ENCODE measurements at regions not wholly inside any gene's neighbourhood (a gene's known extent, or its start where the extent isn't known, plus 50 kb on each side); places are given as distances from the start of the nearest gene placed in this dataset.

DNA sequence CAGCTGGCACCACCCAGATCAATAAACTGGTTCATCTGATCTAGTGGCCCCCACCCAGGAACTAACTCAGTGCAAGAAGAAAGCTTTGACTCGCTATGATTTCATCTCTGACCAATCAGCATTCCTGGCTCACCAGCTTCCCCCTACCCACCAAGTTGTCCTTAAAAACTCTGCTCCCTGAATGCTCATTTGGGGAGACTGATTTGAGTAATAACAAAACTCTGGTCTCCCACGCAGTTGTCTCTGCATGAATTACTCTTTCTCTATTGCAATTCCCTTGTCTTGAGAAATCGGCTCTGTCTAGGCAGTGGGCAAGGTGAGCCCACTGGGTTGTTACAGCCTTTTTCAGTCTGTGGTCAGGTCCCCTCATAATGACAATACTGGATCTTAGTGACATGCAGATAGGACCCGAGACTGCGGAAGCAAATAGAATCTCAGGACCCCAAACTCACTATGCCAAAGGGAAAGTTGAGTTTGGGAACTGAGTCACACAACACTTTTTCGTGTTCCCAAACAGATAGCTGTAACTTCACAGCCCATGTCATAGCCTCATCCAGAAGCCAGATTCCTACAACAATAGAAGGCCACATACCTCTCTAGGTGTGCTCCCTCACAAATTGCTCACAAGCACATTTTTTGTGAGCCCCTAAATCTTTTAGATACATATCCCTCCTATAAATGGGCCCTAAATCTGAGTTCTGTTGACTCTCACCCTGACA is 175.2 kb upstream of the RAI14 start:
- no peaks in the 10 kb centered on the region for H3K27me3 ChIP-seq (ENCODE audit: insufficient read depth, low read length)
- H3K4me1 ChIP-seq (ENCODE audit: insufficient read depth, low read length): peaks cover 19% of the 10 kb centered on the region
- no peak overlapping the region for H3K9ac ChIP-seq (ENCODE audit: low read depth, low read length)
- H3K4me3 ChIP-seq (ENCODE audit: low read length): no peak overlapping the region
- H3K27ac ChIP-seq (ENCODE audit: low read length): no peak overlapping the region
- H3K36me3 ChIP-seq (ENCODE audit: insufficient read depth, low read depth, low read length): no peaks in the 10 kb centered on the region
- peaks cover 12% of the 10 kb centered on the region for H3K9me3 ChIP-seq (ENCODE audit: insufficient read depth, low read depth, low read length)

DNA sequence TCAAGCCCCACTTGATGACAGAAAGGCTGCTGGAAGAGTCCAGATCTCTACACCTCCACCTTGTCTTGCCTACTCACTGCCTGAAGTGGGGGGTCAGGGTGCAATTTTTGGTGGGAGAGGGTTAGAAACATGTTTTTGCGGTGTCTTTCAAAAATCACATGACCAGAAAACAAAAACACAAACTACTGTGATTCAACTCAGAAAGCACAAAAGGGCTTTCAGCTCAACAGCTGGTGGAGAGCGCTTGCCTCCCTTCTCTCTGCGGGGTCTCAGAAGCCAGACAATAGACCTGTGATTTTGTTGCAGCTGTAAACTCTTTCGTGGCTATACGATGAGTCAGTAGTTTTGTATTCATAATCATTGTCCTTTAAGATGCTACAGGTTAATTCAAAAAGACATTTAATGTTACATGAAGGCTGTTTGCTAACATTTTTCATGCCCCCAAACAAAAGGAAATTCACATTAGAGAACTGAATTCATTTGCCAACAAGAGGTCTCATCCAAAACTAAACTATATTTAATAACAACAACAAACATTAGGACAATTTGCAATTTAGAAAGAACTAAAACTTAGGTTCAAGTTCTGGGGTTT is 172.6 kb upstream of the RAI14 start:
- Histone ChIP-seq H3K9ac (ENCODE audit: low read depth, low read length) (peak overlapping the region; percentile 18; the same call in 1 of the 2 replicates), H3K27ac (ENCODE audit: low read length) (peak overlapping the region; percentile 70), H3K9me3 (ENCODE audit: insufficient read depth, low read depth, low read length) (peaks cover 12% of the 10 kb centered on the region), H3K27me3 (ENCODE audit: insufficient read depth, low read length) (no peaks in the 10 kb centered on the region), H3K4me1 (ENCODE audit: insufficient read depth, low read length) (peaks cover 17% of the 10 kb centered on the region), H3K36me3 (ENCODE audit: insufficient read depth, low read depth, low read length) (no peaks in the 10 kb centered on the region), H3K4me3 (ENCODE audit: low read length) (peak overlapping the region; percentile 7; the same call in 1 of the 2 replicates)

DNA sequence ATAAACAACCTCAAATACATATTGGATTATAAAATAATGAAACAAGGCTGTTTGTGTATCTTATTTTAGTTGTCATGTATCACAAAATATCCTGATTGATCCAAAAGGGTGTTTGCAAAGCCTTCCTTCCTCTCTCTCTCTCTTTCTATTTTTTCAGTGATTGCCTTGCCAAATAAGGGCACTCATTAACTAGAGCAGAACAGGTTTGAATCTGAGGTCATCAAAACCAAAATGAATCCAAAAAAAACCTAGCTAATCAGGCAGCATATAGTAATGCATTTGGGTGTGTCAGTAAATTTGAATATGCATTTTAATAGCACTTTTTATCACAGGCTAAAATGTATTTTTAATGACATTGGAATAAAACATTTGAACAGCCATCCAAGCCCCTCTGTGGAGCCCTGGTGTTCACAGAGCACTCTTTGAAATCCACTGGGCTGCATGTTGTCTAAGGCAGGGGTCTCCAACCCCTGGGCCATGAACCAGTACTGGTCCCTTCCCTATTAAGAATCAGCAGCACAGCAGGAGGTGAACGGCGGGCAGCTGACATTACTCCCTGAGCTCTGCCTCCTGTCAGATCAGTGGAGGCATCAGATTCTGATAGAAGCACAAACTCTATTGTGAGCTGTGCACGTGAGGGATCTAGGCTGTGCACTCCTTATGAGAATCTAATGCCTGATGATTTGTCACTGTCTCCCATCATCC is 171.8 kb upstream of the RAI14 start:
- Histone ChIP-seq H3K9ac (ENCODE audit: low read depth, low read length) (no peak overlapping the region), H3K27me3 (ENCODE audit: insufficient read depth, low read length) (no peaks in the 10 kb centered on the region), H3K36me3 (ENCODE audit: insufficient read depth, low read depth, low read length) (no peaks in the 10 kb centered on the region), H3K4me1 (ENCODE audit: insufficient read depth, low read length) (peaks cover 17% of the 10 kb centered on the region), H3K9me3 (ENCODE audit: insufficient read depth, low read depth, low read length) (peaks cover 12% of the 10 kb centered on the region), H3K27ac (ENCODE audit: low read length) (no peak overlapping the region), H3K4me3 (ENCODE audit: low read length) (no peak overlapping the region)

DNA sequence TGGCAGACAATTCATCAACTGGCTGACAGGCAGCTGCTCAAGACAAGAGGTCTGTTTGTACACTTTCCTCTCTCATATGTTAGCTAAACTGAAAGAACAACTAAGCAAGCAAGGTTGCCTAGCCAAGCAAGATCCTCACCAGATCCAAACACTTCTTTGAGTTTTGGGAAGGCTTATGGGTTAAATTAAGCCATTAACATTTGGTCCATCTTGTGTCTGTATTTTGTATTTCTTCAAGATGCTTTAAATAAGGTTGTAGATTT is 170.4 kb upstream of the RAI14 start:
- Histone ChIP-seq H3K27ac (ENCODE audit: low read length) (no peak overlapping the region), H3K4me3 (ENCODE audit: low read length) (no peak overlapping the region), H3K4me1 (ENCODE audit: insufficient read depth, low read length) (peaks cover 20% of the 10 kb centered on the region), H3K9me3 (ENCODE audit: insufficient read depth, low read depth, low read length) (peaks cover 12% of the 10 kb centered on the region), H3K27me3 (ENCODE audit: insufficient read depth, low read length) (no peaks in the 10 kb centered on the region), H3K9ac (ENCODE audit: low read depth, low read length) (no peak overlapping the region), H3K36me3 (ENCODE audit: insufficient read depth, low read depth, low read length) (no peaks in the 10 kb centered on the region)

DNA sequence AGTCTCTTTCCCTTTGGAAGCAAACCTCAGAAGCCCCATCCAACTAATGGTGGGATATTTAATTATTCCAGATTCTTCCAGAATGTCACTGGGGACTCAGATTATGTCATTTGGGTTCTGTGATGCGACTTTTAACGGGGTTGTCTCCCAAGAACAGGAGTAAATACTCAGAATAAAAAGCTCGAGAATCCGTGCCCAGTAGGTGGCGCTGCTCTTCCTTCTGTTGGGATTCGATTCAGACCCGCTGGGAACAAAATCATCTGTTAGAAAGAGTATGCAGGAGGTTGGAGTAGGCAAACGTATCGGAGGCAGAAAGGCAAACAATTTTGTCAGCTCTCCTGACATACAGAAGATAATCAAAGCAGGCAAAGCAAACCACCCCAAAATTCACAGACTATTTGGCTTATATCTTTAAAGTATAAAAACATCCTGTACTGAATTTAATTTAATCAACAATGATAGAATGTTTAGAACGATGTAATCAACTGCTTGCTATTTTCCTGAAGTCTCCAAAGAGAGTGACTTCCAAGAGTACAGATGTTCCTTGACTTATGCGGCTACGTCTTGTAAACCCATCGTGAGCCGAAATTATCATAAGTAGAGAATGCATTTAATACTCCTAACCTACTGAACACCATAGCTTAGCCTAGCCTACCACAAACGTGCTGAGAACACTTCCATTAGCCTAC is 169.8 kb upstream of the RAI14 start:
- H3K4me1 ChIP-seq (ENCODE audit: insufficient read depth, low read length): peaks cover 25% of the 10 kb centered on the region
- no peak overlapping the region for H3K9ac ChIP-seq (ENCODE audit: low read depth, low read length)
- H3K27me3 ChIP-seq (ENCODE audit: insufficient read depth, low read length): no peaks in the 10 kb centered on the region
- no peaks in the 10 kb centered on the region for H3K36me3 ChIP-seq (ENCODE audit: insufficient read depth, low read depth, low read length)
- peaks cover 12% of the 10 kb centered on the region for H3K9me3 ChIP-seq (ENCODE audit: insufficient read depth, low read depth, low read length)
- H3K27ac ChIP-seq (ENCODE audit: low read length): no peak overlapping the region
- no peak overlapping the region for H3K4me3 ChIP-seq (ENCODE audit: low read length)

DNA sequence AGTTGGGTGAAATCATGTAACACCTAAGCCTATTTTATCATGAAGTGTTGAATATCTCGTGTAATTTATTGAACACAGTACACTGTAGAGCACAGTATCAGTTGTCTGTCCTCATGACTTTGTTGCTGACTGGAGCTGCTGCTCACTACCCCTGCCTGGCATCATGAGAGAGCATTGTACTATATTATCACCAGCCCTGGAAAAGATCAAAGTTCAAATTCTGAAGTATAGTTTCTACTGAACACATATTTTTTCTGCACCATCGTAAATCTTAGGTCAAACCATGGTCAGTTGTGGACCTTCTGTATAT is 169.3 kb upstream of the RAI14 start:
- Histone ChIP-seq H3K27ac (ENCODE audit: low read length) (no peak overlapping the region), H3K27me3 (ENCODE audit: insufficient read depth, low read length) (no peaks in the 10 kb centered on the region), H3K36me3 (ENCODE audit: insufficient read depth, low read depth, low read length) (no peaks in the 10 kb centered on the region), H3K9ac (ENCODE audit: low read depth, low read length) (no peak overlapping the region), H3K4me1 (ENCODE audit: insufficient read depth, low read length) (peaks cover 30% of the 10 kb centered on the region), H3K9me3 (ENCODE audit: insufficient read depth, low read depth, low read length) (peaks cover 11% of the 10 kb centered on the region), H3K4me3 (ENCODE audit: low read length) (no peak overlapping the region)

DNA sequence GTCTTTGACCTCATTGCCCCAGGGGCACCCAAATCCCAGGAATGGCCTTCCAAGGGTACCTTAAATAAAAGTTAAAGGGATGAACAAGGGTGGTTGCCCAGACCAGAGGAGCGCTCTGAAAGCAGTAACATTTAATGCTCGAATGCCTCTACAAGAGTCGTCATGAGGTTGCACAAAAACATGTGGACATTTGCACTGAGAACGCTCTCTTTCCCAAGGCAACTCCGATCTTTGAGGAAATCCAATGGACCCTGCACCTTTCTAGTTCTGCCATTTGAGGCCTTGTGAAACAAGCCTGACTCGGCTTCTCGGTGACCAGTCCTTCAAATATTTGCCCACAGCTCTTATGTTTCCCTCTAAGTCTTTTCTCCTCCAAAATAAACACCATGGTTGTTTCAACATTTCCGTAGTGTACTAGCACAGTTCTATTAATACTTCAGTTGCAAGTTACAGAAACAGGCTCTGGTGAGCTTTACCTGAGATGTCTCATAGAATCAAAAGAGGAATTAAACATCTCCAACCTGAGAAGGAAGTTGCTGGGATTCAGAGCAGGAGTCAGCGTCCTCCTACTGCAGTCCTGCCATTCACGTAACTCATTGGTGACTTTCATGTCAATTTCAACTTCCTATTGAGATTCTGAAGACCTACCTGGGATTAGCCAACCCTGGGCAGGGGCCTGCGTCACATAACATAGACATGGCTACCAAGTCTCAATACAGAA is 168.8 kb upstream of the RAI14 start:
- Histone ChIP-seq H3K4me3 (ENCODE audit: low read length) (no peak overlapping the region), H3K9ac (ENCODE audit: low read depth, low read length) (no peak overlapping the region), H3K27me3 (ENCODE audit: insufficient read depth, low read length) (no peaks in the 10 kb centered on the region), H3K27ac (ENCODE audit: low read length) (no peak overlapping the region), H3K36me3 (ENCODE audit: insufficient read depth, low read depth, low read length) (no peaks in the 10 kb centered on the region), H3K9me3 (ENCODE audit: insufficient read depth, low read depth, low read length) (peaks cover 6% of the 10 kb centered on the region), H3K4me1 (ENCODE audit: insufficient read depth, low read length) (peaks cover 30% of the 10 kb centered on the region)

DNA sequence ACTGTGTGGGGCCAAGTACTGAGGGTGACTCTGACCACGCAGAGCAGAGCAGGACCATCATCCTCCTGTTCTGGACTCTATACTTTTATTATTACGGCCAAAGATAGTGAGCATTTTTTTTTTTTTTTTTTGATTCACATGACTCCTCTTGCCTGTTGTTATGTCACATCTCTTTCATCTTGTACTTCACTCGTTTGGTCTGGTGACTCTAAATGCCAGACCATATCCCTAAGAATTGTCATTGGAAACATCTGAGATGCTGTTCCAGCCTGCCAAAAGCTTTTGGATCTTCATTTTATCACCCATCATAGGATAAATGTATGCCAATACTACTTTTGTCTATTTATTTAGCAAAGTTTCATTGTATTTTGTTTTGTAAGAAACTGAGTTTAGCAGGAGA is 168.2 kb upstream of the RAI14 start:
- H3K4me1 ChIP-seq (ENCODE audit: insufficient read depth, low read length): peaks cover 25% of the 10 kb centered on the region
- no peak overlapping the region for H3K9ac ChIP-seq (ENCODE audit: low read depth, low read length)

DNA sequence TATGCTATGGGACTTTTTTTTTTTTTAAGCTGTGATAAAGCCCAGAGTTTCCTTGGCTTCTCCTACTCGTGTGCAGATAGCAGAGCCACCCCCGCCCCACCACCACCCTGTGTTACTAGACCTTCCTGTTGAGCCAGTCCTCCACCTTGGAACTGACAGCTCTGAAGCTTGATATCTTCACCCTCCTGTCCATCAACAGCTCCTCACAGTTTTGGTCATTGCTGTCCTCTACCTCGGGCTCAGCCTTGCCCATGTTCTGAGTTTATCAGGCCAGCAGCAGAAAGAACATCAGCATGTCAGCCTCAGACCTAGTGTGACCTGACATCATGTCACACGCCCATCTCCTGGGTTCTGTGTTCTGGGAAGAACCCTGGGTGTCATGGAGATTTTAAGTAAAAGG is 167.1 kb upstream of the RAI14 start:
- H3K4me3 ChIP-seq (ENCODE audit: low read length): no peak overlapping the region
- no peak overlapping the region for H3K27ac ChIP-seq (ENCODE audit: low read length)
- peaks cover 17% of the 10 kb centered on the region for H3K4me1 ChIP-seq (ENCODE audit: insufficient read depth, low read length)
- H3K36me3 ChIP-seq (ENCODE audit: insufficient read depth, low read depth, low read length): no peaks in the 10 kb centered on the region
- no peak overlapping the region for H3K9ac ChIP-seq (ENCODE audit: low read depth, low read length)
- H3K27me3 ChIP-seq (ENCODE audit: insufficient read depth, low read length): no peaks in the 10 kb centered on the region
- H3K9me3 ChIP-seq (ENCODE audit: insufficient read depth, low read depth, low read length): no peaks in the 10 kb centered on the region

More for the DNA sequence above, 168.2 kb upstream of the RAI14 start:
- no peaks in the 10 kb centered on the region for H3K27me3 ChIP-seq (ENCODE audit: insufficient read depth, low read length)
- no peak overlapping the region for H3K4me3 ChIP-seq (ENCODE audit: low read length)
- no peaks in the 10 kb centered on the region for H3K36me3 ChIP-seq (ENCODE audit: insufficient read depth, low read depth, low read length)
- H3K9me3 ChIP-seq (ENCODE audit: insufficient read depth, low read depth, low read length): no peaks in the 10 kb centered on the region
- no peak overlapping the region for H3K27ac ChIP-seq (ENCODE audit: low read length)

DNA sequence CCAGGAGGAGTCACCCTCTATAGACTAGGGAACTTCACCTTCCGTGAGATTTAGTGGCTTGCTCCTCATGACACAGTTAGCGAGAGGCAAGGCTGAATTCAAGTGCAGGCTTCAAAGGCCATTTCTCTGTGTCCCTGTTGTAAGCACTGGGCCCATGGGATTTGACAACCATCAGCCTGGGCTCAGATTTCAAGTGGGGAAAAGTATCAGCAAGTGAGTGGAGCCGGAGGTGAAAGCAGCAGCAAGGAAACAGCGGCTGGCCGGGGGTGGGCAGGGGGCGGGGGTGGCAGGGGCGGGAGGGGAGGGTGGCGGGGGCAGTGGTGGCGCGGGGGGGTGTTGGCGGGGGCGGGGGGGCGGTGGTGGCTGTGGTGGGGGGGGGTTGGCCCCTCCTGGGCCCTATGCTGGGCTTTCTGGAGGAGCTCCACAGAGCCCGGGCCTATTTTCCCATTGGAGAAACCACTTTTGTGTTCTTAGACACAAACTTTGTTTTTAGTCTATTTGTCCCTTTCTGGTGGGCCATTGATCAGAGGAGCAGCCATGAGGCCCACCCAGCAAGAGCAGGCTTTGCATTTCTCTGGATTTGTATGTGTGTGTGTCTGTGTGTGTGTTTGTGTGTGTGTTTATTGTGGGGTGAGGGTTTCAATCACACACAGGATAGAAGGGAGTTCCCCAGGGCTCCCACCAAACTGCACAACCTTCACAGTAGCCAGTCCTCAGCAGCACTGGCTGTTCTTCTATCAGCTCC is 165.4 kb upstream of the RAI14 start:
- H3K4me1 ChIP-seq (ENCODE audit: insufficient read depth, low read length): peaks cover 16% of the 10 kb centered on the region
- H3K9ac ChIP-seq (ENCODE audit: low read depth, low read length): peak overlapping the region; percentile 44; the same call in 1 of the 2 replicates
- 0 out of 2 replicates have a peak overlapping the region, but pooled peaks have one; percentile 44 for H3K4me3 ChIP-seq (ENCODE audit: low read length)
- H3K9me3 ChIP-seq (ENCODE audit: insufficient read depth, low read depth, low read length): no peaks in the 10 kb centered on the region
- no peaks in the 10 kb centered on the region for H3K27me3 ChIP-seq (ENCODE audit: insufficient read depth, low read length)
- no peaks in the 10 kb centered on the region for H3K36me3 ChIP-seq (ENCODE audit: insufficient read depth, low read depth, low read length)
- peak overlapping the region; percentile 48 for H3K27ac ChIP-seq (ENCODE audit: low read length)

DNA sequence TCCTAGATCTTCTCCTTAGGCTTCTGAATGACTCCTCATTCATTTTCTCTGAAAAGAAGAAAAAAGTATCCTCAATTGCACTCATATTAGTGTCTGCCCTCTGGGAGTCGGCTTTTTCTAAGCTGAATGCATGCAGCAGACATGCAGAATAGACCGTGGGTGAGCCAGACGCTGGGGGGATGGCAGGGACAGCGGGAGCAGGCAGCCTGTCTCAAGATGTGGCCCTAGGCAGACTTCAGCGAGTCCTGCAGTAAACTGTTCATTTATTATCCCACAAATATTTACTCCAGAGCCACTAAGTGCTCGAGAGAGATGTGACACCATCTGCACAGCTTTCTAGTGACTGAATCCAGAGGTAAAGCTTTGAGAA is 164.9 kb upstream of the RAI14 start:
- H3K27ac ChIP-seq (ENCODE audit: low read length): no peak overlapping the region

More for the DNA sequence above, 164.9 kb upstream of the RAI14 start:
- Histone ChIP-seq H3K4me3 (ENCODE audit: low read length) (0 out of 2 replicates have a peak overlapping the region, but pooled peaks have one; percentile 44), H3K27me3 (ENCODE audit: insufficient read depth, low read length) (no peaks in the 10 kb centered on the region), H3K9me3 (ENCODE audit: insufficient read depth, low read depth, low read length) (no peaks in the 10 kb centered on the region), H3K4me1 (ENCODE audit: insufficient read depth, low read length) (peaks cover 14% of the 10 kb centered on the region), H3K36me3 (ENCODE audit: insufficient read depth, low read depth, low read length) (no peaks in the 10 kb centered on the region), H3K9ac (ENCODE audit: low read depth, low read length) (peak overlapping the region; percentile 44; the same call in 1 of the 2 replicates)

Measured in iPS-20b (cell line).